ENCODE measurements at regions not wholly inside any gene's neighbourhood (a gene's known extent, or its start where the extent isn't known, plus 50 kb on each side); places are given as distances from the start of the nearest gene placed in this dataset.

DNA sequence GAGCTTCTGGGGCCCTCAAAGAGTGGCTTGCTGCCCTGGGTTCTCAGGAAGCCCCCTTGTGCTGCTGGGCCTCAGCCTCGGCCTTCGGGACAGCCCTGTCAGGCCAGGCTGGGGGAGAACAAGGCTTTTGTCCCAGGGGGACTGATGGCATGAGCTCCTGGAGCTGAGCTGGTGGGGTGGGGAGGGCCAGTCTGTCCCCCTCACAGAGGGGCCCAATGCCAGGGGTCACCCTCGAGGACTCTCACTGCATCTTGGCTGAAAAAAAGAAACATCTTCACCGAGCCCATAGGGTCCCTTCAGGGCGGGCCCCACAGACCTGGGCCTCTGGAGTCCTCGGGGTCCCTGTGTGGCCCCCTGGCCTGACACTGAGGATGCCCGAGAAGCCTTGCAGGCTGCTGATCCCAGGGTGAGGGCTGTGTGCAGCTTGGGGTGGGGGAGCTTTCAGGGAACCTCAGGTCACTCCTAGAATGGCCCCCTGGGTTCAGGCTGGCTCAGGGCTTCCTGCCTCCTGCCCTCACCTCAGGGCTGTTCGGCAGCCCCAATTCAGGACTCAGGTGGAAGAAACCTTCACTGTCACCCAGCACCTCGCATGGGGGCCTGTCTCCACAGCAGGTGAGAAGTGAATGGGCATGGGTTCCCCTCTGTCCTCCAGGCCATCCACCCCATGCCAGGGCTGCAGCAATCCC is 90.5 kb downstream of the TNFRSF13B start:
- TF ChIP-seq, protein P1, sequence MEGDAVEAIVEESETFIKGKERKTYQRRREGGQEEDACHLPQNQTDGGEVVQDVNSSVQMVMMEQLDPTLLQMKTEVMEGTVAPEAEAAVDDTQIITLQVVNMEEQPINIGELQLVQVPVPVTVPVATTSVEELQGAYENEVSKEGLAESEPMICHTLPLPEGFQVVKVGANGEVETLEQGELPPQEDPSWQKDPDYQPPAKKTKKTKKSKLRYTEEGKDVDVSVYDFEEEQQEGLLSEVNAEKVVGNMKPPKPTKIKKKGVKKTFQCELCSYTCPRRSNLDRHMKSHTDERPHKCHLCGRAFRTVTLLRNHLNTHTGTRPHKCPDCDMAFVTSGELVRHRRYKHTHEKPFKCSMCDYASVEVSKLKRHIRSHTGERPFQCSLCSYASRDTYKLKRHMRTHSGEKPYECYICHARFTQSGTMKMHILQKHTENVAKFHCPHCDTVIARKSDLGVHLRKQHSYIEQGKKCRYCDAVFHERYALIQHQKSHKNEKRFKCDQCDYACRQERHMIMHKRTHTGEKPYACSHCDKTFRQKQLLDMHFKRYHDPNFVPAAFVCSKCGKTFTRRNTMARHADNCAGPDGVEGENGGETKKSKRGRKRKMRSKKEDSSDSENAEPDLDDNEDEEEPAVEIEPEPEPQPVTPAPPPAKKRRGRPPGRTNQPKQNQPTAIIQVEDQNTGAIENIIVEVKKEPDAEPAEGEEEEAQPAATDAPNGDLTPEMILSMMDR (IDR thresholded peaks at IDR 0.05), result no peak
- TF ChIP-seq POLR2A (IDR thresholded peaks at IDR 0.05), result no peak
- no peak for TF ChIP-seq POLR2AphosphoS5 (IDR thresholded peaks at IDR 0.05)

Data from breast epithelium (tissue), 3 donors.